GM12873 (cell line): ENCODE measurements at regions not wholly inside any gene's neighbourhood (a gene's known extent, or its start where the extent isn't known, plus 50 kb on each side); places are given as distances from the start of the nearest gene placed in this dataset.

Source experiments
- CTCF ChIP-seq: IDR thresholded peaks from 2 replicates; pipeline ENCODE4 v1.5.1; 2012; ENCODE audit warnings: low read depth, mild to moderate bottlenecking, moderate library complexity, low read length, control low read depth; ENCODE audit not compliant: insufficient read depth; ENCODE audit errors: missing control alignments

- no peak for TF ChIP-seq CTCF
Observed at GRCh38 chr15:88377509-88377908, 89.7 kb downstream of the MRPL46 start.

GRCh38 chr15:88376574-88377174 is 90.5 kb downstream of the MRPL46 start:
- TF ChIP-seq CTCF = no peak

- TF ChIP-seq CTCF = no peak
Observed at GRCh38 chr15:88375234-88375927, 91.8 kb downstream of the MRPL46 start.

- no peak for TF ChIP-seq CTCF
Observed at GRCh38 chr15:88365124-88365523, 102.1 kb downstream of the MRPL46 start.

- TF ChIP-seq CTCF = no peak
Observed at GRCh38 chr15:88348579-88349230, 92.2 kb upstream of the NTRK3 start.

- TF ChIP-seq CTCF = no peak
Observed at GRCh38 chr15:88345962-88346361, 89.4 kb upstream of the NTRK3 start.

GRCh38 chr15:88344786-88345185 is 88.2 kb upstream of the NTRK3 start:
- no peak for TF ChIP-seq CTCF
